Bronchial epithelial cell (primary cell): ENCODE measurements at regions not wholly inside any gene's neighbourhood (a gene's known extent, or its start where the extent isn't known, plus 50 kb on each side); places are given as distances from the start of the nearest gene placed in this dataset.

Experiments used
- DNase-seq: peaks from one replicate; pipeline ENCODE4 v3.0.0-alpha.2; 2010; ENCODE audit warnings: low read depth
- FAIRE-seq: peaks from 2 replicates; lab custom pipeline; 2011; peaks lifted over from hg19 to GRCh38; lab: Jason Lieb, UNC
- H3K27me3 ChIP-seq: 2 replicates; pipeline ENCODE4 v1.5.1; 2011; ENCODE audit warnings: low read length; ENCODE audit not compliant: control insufficient read depth, insufficient read depth
- H3K36me3 ChIP-seq: 2 replicates; pipeline ENCODE4 v1.5.1; 2011; ENCODE audit warnings: low read length; ENCODE audit not compliant: control insufficient read depth, insufficient read depth
- H3K4me3 ChIP-seq: 2 replicates; pipeline ENCODE4 v1.5.1; 2011; ENCODE audit warnings: mild to moderate bottlenecking, low read depth, low read length, control low read depth
- TF ChIP-seq, protein P1 (sequence below): IDR thresholded peaks from 2 replicates; pipeline ENCODE4 v1.5.1; 2011; ENCODE audit warnings: mild to moderate bottlenecking, moderate library complexity, low read length, control low read depth, inconsistent platforms; ENCODE audit not compliant: insufficient read depth, severe bottlenecking

DNA sequence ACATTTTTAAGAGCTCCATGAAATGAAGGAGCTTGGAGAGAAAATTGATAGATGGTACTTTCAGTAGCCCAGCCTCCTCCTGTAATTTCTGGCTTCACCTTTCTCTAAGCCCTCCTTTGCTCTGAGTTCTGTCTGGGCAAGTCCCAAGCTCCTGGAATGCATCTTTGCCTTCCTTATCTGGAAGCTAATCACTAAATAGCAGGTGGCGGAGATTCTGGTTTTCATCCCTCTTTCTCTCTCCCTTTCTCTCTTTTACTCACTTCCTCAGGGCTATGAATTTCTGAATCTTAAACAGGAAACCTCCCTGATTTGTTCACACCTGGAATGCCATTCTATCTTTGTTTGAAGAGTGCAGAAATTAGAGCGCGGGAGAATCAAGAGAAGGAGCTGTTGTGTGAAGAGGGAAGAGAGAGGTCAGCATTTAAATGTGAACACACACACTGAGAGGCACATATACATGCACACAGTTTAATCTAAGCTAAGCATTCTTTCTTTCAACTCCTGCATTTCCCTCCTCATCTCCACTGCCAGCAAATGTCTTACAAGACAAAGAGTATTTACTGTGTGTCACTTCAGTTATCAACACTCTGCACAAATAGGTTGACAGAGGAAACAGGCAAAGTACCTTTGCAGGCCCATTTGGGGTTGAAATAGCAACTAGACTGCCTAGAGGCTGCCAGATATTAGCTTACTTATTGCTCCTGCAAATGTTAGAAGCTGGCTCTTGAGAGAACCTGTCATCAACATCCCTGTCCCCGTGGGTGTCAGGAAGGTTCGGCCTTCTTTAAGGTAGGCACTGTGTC, 199.4 kb upstream of the CAMK1G start:
- no peaks in the 10 kb centered on the region for H3K27me3 ChIP-seq
- DNase-seq (peak; percentile 88), FAIRE-seq (peak; percentile 36)
- peak overlapping the region; percentile 14 for H3K4me3 ChIP-seq
- no peaks in the 10 kb centered on the region for H3K36me3 ChIP-seq
- TF ChIP-seq, protein P1, sequence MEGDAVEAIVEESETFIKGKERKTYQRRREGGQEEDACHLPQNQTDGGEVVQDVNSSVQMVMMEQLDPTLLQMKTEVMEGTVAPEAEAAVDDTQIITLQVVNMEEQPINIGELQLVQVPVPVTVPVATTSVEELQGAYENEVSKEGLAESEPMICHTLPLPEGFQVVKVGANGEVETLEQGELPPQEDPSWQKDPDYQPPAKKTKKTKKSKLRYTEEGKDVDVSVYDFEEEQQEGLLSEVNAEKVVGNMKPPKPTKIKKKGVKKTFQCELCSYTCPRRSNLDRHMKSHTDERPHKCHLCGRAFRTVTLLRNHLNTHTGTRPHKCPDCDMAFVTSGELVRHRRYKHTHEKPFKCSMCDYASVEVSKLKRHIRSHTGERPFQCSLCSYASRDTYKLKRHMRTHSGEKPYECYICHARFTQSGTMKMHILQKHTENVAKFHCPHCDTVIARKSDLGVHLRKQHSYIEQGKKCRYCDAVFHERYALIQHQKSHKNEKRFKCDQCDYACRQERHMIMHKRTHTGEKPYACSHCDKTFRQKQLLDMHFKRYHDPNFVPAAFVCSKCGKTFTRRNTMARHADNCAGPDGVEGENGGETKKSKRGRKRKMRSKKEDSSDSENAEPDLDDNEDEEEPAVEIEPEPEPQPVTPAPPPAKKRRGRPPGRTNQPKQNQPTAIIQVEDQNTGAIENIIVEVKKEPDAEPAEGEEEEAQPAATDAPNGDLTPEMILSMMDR, result no peak

DNA sequence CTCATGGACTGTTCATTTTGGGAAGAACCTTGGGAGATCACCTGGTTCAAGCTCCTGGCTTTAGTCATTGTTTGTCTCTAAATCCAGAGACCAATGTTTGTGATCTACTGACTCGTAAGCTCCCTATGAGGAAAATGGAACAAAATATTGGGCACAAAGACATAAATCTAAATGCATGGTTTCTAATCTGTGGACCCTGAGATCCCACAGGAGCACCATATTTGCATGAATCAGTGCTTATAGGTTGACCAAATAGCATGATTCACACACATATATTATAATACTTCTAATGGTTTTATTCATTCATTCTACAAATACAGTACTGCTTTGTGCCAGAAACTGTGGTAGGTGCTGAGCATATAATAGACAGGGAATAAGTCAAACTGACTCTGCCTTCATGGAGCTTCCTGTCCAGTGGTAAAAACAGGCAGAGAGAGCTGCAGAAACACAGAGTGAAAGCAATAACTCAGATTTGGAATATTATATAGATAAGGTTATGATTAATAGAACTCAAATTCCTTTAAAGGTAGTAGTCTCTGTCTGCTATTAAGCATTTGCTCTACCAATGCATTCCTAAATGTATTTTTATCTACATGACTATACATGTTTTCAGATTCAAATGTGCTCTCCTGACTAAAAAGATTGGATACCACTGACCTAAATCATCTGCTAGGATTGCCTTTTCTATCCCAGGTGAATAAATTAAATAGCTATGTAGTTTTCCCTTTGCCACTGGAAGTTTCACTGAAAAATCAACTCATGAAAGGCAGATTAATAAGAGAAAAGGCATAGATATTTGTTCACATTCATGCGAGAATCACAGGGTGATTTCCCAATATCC, 198.6 kb upstream of the CAMK1G start:
- no peak for FAIRE-seq
- DNase-seq, result peak; percentile 91
- Histone ChIP-seq H3K4me3 (peak overlapping the region; percentile 14), H3K27me3 (no peaks in the 10 kb centered on the region), H3K36me3 (no peaks in the 10 kb centered on the region)
- TF ChIP-seq, protein P1, result no peak

DNA sequence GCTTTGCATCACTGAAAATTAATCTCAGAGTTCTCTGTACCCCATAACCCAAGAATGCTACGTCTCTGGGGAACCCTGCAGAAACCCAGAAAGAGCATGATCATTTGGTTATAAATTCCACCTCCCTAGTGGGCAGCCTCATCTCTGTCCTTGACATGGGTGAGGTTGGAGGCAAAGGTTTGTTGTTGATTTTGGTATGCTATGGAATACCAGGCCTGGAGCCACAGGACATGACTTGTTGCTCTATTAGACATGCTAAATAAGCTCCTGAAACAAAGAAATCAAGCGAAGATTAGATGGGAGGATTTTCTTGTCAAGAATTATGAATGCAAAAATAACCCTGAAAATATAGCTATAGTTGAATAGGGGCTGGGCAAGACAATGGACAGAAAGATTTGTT, 197.4 kb upstream of the CAMK1G start:
- no peak for FAIRE-seq
- DNase-seq, result no peak
- no peaks in the 10 kb centered on the region for H3K27me3 ChIP-seq
- H3K4me3 ChIP-seq, result no peak overlapping the region
- no peaks in the 10 kb centered on the region for H3K36me3 ChIP-seq
- TF ChIP-seq, protein P1, result no peak

DNA sequence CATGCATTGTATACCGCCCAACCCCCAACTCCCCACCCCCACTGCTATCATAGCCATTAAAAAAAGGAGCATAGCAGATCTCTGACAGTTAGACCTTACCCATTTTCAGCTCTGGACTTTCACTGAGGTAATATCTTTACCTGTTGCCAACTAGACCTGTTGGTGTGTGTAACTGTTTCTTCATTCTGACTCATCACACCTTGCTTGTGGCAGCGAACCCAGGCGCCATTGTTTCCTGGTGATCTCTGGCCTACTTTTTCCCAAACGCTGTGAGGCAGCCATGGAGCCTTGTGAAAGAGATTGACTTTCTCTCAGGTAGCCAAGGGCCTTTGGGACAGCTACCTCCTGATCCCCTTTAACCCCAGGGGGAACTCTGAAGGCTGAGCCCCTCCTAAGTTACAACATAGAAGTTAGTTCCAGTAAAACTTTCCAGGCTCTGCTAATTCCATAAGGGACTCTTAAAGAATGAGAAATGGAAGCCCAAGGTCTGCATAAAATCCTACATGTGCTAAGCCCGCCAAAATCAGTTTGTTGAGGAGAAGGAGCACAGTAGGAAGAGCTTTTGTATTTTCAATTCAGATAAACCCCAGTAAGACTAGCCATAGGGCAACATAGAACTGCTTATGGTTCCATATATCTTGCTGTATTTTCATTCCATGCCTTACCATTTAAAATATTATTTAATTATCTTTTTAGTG, 196.1 kb upstream of the CAMK1G start:
- peak; percentile 55 for FAIRE-seq
- no peak overlapping the region for H3K4me3 ChIP-seq
- no peaks in the 10 kb centered on the region for H3K36me3 ChIP-seq
- TF ChIP-seq, protein P1, result no peak
- H3K27me3 ChIP-seq, result no peaks in the 10 kb centered on the region
- DNase-seq, result peak; percentile 95

DNA sequence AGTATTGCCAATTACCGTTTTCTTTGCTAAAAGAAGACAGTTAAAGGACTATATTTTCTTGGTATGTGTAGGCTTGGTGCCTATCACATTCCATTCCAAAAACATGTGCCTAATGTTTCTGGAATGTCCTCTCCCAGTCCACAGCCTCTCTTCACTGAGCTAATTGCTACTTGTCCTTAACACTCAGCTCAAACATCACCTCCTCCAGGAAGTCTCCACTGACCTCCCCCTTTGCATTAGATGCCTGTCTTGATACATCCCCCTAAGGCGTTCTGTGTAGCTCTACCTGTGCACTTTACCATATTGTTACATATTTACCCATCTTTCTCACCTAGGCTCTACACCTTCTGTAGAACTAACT, 195.6 kb upstream of the CAMK1G start:
- peak; percentile 79 for DNase-seq
- no peaks in the 10 kb centered on the region for H3K36me3 ChIP-seq
- TF ChIP-seq, protein P1, result no peak
- H3K4me3 ChIP-seq, result no peak overlapping the region
- FAIRE-seq, result peak; percentile 73
- no peaks in the 10 kb centered on the region for H3K27me3 ChIP-seq
